OCI-LY1 (cell line): ENCODE measurements at regions not wholly inside any gene's neighbourhood (a gene's known extent, or its start where the extent isn't known, plus 50 kb on each side); places are given as distances from the start of the nearest gene placed in this dataset.

ENCODE experiments used
- EZH2 ChIP-seq: fragments of 200-600 bp; sonication (generic), shearing (Covaris generic); IDR thresholded peaks from 2 replicates; pipeline ENCODE4 v1.8.0; 2017; ENCODE audit warnings: borderline replicate concordance, mixed run types, mild to moderate bottlenecking, antibody characterized with exemption, low read length, moderate library complexity, mixed read lengths
- TF ChIP-seq, protein P1 (sequence below): fragments of 200-600 bp; sonication (generic), shearing (Covaris generic); IDR thresholded peaks from 2 replicates; pipeline ENCODE4 v1.5.1; 2017; ENCODE audit warnings: mild to moderate bottlenecking, antibody characterized with exemption, low read length, moderate library complexity, mixed read lengths

DNA sequence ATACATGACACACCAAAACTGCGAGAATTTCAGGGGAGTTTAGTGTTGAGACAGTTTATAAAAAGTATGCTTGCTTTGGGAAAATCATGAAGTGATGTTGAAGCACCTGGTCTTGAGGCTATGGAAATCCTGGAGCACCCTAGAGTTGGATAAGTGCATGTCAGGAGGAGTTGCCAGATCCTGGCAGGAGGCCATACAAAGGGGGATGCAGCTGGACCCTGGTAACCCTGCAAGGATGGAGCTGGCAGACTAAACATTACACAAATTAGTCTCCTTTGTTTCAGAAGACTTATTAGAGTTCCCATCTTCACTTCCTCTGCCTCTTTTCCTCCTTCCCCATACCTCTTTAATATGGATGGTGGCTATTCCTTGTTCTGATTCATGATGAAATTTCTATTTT, 907.0 kb downstream of the BCL11B start:
- TF ChIP-seq EZH2: no peak
- TF ChIP-seq, protein P1, sequence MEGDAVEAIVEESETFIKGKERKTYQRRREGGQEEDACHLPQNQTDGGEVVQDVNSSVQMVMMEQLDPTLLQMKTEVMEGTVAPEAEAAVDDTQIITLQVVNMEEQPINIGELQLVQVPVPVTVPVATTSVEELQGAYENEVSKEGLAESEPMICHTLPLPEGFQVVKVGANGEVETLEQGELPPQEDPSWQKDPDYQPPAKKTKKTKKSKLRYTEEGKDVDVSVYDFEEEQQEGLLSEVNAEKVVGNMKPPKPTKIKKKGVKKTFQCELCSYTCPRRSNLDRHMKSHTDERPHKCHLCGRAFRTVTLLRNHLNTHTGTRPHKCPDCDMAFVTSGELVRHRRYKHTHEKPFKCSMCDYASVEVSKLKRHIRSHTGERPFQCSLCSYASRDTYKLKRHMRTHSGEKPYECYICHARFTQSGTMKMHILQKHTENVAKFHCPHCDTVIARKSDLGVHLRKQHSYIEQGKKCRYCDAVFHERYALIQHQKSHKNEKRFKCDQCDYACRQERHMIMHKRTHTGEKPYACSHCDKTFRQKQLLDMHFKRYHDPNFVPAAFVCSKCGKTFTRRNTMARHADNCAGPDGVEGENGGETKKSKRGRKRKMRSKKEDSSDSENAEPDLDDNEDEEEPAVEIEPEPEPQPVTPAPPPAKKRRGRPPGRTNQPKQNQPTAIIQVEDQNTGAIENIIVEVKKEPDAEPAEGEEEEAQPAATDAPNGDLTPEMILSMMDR: no peak
